Keratinocyte (primary cell): ENCODE measurements at regions not wholly inside any gene's neighbourhood (a gene's known extent, or its start where the extent isn't known, plus 50 kb on each side); places are given as distances from the start of the nearest gene placed in this dataset.

ENCODE experiments used
- DNase-seq: peaks from one replicate; pipeline ENCODE4 v3.0.0-alpha.2; 2011; ENCODE audit warnings: low read depth, missing footprints, low spot score
- FAIRE-seq: peaks from 2 replicates; lab custom pipeline; 2011; peaks lifted over from hg19 to GRCh38; lab: Jason Lieb, UNC
- H2AFZ ChIP-seq: 2 replicates; pipeline ENCODE4 v1.6.0; 2012; ENCODE audit warnings: low read length, control low read depth, inconsistent platforms; ENCODE audit not compliant: control insufficient read depth
- H3K27ac ChIP-seq: 2 replicates; pipeline ENCODE4 v1.5.1; 2011; ENCODE audit warnings: low read length; ENCODE audit not compliant: control insufficient read depth, insufficient read depth
- H3K27me3 ChIP-seq: 3 replicates; pipeline ENCODE4 v1.6.0; 2011; ENCODE audit warnings: low read length; ENCODE audit not compliant: control insufficient read depth, insufficient read depth; ENCODE audit errors: extremely low read depth
- H3K36me3 ChIP-seq, 2 experiments: 2 replicates in 1 of 2; 3 replicates in 1 of 2; pipeline ENCODE4 v1.5.1; 2011; ENCODE audit warnings: low read length in 2 of 2, mild to moderate bottlenecking in 1 of 2; ENCODE audit not compliant: control insufficient read depth in 2 of 2, insufficient read depth in 2 of 2; ENCODE audit errors: extremely low read depth in 1 of 2
- H3K4me1 ChIP-seq: 3 replicates; pipeline ENCODE4 v1.5.1; 2011; ENCODE audit warnings: low read length; ENCODE audit not compliant: control insufficient read depth, insufficient read depth; ENCODE audit errors: extremely low read depth
- H3K4me2 ChIP-seq: 3 replicates; pipeline ENCODE4 v1.6.0; 2011; ENCODE audit warnings: low read depth, low read length; ENCODE audit not compliant: control insufficient read depth, insufficient read depth; ENCODE audit errors: extremely low read depth
- H3K4me3 ChIP-seq, 3 experiments: fragments of 200-600 bp in 1 of 3; sonication (generic) in 1 of 3; 2 replicates in 2 of 3; 3 replicates in 1 of 3; pipeline ENCODE4 v1.5.1; 2011 to 2016; ENCODE audit warnings: low read length in 3 of 3, mild to moderate bottlenecking in 3 of 3, control low read depth in 2 of 3, inconsistent platforms in 1 of 3, low read depth in 1 of 3, mixed read lengths in 1 of 3, mixed run types in 1 of 3, moderate library complexity in 1 of 3; ENCODE audit not compliant: control insufficient read depth in 2 of 3, insufficient read depth in 2 of 3; ENCODE audit errors: extremely low read depth in 1 of 3
- H3K79me2 ChIP-seq: 2 replicates; pipeline ENCODE4 v1.6.0; 2012; ENCODE audit warnings: low read length; ENCODE audit not compliant: control insufficient read depth, insufficient read depth
- H3K9ac ChIP-seq: 3 replicates; pipeline ENCODE4 v1.6.0; 2011; ENCODE audit warnings: low read length; ENCODE audit not compliant: control insufficient read depth, insufficient read depth; ENCODE audit errors: extremely low read depth
- H3K9me1 ChIP-seq: 3 replicates; pipeline ENCODE4 v1.6.0; 2011; ENCODE audit warnings: low read length; ENCODE audit not compliant: control insufficient read depth, insufficient read depth; ENCODE audit errors: extremely low read depth
- H3K9me3 ChIP-seq: 2 replicates; pipeline ENCODE4 v1.5.1; 2012; ENCODE audit warnings: low read depth, low read length; ENCODE audit not compliant: control insufficient read depth
- H4K20me1 ChIP-seq: 3 replicates; pipeline ENCODE4 v1.6.0; 2011; ENCODE audit warnings: low read length; ENCODE audit not compliant: control insufficient read depth, insufficient read depth; ENCODE audit errors: extremely low read depth
- CTCF ChIP-seq, 3 experiments: IDR thresholded peaks in 1 of 3; conservative IDR thresholded peaks in 1 of 3; optimal IDR thresholded peaks in 1 of 3; 2 replicates in 2 of 3; 3 replicates in 1 of 3; pipeline versions ENCODE3 to v1.5.1; 2011; ENCODE audit warnings: low read length in 3 of 3, mild to moderate bottlenecking in 3 of 3, moderate library complexity in 2 of 3, control low read depth in 1 of 3, inconsistent platforms in 1 of 3; ENCODE audit not compliant: insufficient read depth in 2 of 3; ENCODE audit errors: extremely low read depth in 1 of 3
- EZH2 ChIP-seq: IDR thresholded peaks from one replicate; pipeline ENCODE4 v1.6.1; 2012; ENCODE audit warnings: inconsistent platforms, mild to moderate bottlenecking, low read length, moderate library complexity
- dilution Hi-C: fragments of 300-500 bp; cut with MboI; formaldehyde crosslinking; loops from one replicate; pipeline ENCODE4 v1.7.0; 2020; ENCODE audit warnings: low sequenced_read_pairs; ENCODE audit not compliant: extremely low pct_ligation_motif_present

GRCh38 chr2:118609138-118609537, 238.3 kb downstream of the EN1 start:
- H3K9me1 ChIP-seq, result no peaks in the 10 kb centered on the region
- H3K79me2 ChIP-seq, result no peaks in the 10 kb centered on the region
- no peak overlapping the region for H2AFZ ChIP-seq
- TF ChIP-seq EZH2 (no peak), CTCF (optimal IDR thresholded peaks at IDR 0.05 in 1 of 3, IDR thresholded peaks at IDR 0.05 in 1 of 3, conservative IDR thresholded peaks at IDR 0.05 in 1 of 3; ENCODE audit: extremely low read depth in 1 of 3, insufficient read depth in 2 of 3, low read length in 3 of 3) (no peak)
- no peak overlapping the region for H3K9ac ChIP-seq
- no peaks in the 10 kb centered on the region for H3K4me1 ChIP-seq
- dilution Hi-C loops, result no loop called here
- H3K9me3 ChIP-seq, result no peaks in the 10 kb centered on the region
- H3K27ac ChIP-seq, result no peak overlapping the region
- no peaks in the 10 kb centered on the region for H3K36me3 ChIP-seq
- H3K4me2 ChIP-seq, result no peak overlapping the region
- FAIRE-seq, result no peak
- H4K20me1 ChIP-seq, result no peaks in the 10 kb centered on the region
- DNase-seq, result no peak
- H3K4me3 ChIP-seq, result no peak overlapping the region
- H3K27me3 ChIP-seq, result no peaks in the 10 kb centered on the region

- Histone ChIP-seq H3K36me3 (no peaks in the 10 kb centered on the region), H3K4me2 (no peak overlapping the region), H3K4me3 (no peak overlapping the region), H3K9ac (no peak overlapping the region), H3K27ac (no peak overlapping the region), H3K79me2 (no peaks in the 10 kb centered on the region), H3K27me3 (no peaks in the 10 kb centered on the region), H3K9me3 (no peaks in the 10 kb centered on the region), H4K20me1 (no peaks in the 10 kb centered on the region), H3K9me1 (no peaks in the 10 kb centered on the region), H3K4me1 (no peaks in the 10 kb centered on the region), H2AFZ (no peak overlapping the region)
- dilution Hi-C loops, result no loop called here
- no peak for DNase-seq
- TF ChIP-seq EZH2 (no peak), CTCF (optimal IDR thresholded peaks at IDR 0.05 in 1 of 3, IDR thresholded peaks at IDR 0.05 in 1 of 3, conservative IDR thresholded peaks at IDR 0.05 in 1 of 3; ENCODE audit: extremely low read depth in 1 of 3, insufficient read depth in 2 of 3, low read length in 3 of 3) (no peak)
- FAIRE-seq, result no peak
These were observed 239.8 kb downstream of the EN1 start for GRCh38 chr2:118607641-118608040.
